Glomerular visceral epithelial cell (primary cell): ENCODE measurements at regions not wholly inside any gene's neighbourhood (a gene's known extent, or its start where the extent isn't known, plus 50 kb on each side); places are given as distances from the start of the nearest gene placed in this dataset.
A peak's percentile ranks its signal among the peaks of the same experiment; 100 is the strongest.
"Not testable (repeated sequence)": the region's sequence is repeated elsewhere in the genome, so short reads cannot be mapped to it uniquely, and the experiment has no call there.

Source experiments
- DNase-seq: peaks from one replicate; pipeline ENCODE4 v3.0.0-alpha.2; 2016; ENCODE audit errors: extremely low spot score

GRCh38 chr2:17133052-17133671 lies 385.1 kb downstream of the RAD51AP2 start:
- DNase-seq = no peak

GRCh38 chr2:17130627-17131026 lies 387.6 kb downstream of the RAD51AP2 start:
- DNase-seq = not testable (repeated sequence)

GRCh38 chr2:17125989-17126620 lies 392.1 kb downstream of the RAD51AP2 start:
- DNase-seq = no peak

GRCh38 chr2:17124575-17125318 lies 393.5 kb downstream of the RAD51AP2 start:
- DNase-seq = no peak

GRCh38 chr2:17122887-17123501 lies 395.2 kb downstream of the RAD51AP2 start:
- DNase-seq = no peak

- no peak for DNase-seq
These were observed 402.8 kb downstream of the RAD51AP2 start for GRCh38 chr2:17115466-17115865.

GRCh38 chr2:17115042-17115441 lies 403.2 kb downstream of the RAD51AP2 start:
- no peak for DNase-seq

- DNase-seq = peak; percentile 11
These were observed 410.4 kb downstream of the RAD51AP2 start for GRCh38 chr2:17107871-17108270.

- DNase-seq = peak; percentile 69
These were observed 411.1 kb downstream of the RAD51AP2 start for GRCh38 chr2:17107151-17107550.

GRCh38 chr2:17106418-17106817 lies 411.8 kb downstream of the RAD51AP2 start:
- no peak for DNase-seq

GRCh38 chr2:17104454-17104853 lies 413.8 kb downstream of the RAD51AP2 start:
- DNase-seq = peak; percentile 67

GRCh38 chr2:17101596-17101995 lies 416.6 kb downstream of the RAD51AP2 start:
- DNase-seq = no peak

GRCh38 chr2:17101091-17101490 lies 417.1 kb downstream of the RAD51AP2 start:
- no peak for DNase-seq

- no peak for DNase-seq
These were observed 422.9 kb downstream of the RAD51AP2 start for GRCh38 chr2:17095340-17095739.

- no peak for DNase-seq
These were observed 424.5 kb downstream of the RAD51AP2 start for GRCh38 chr2:17093712-17094111.

- DNase-seq = no peak
These were observed 421.4 kb upstream of the CYRIA start for GRCh38 chr2:17086990-17087389.

GRCh38 chr2:17085546-17086202 lies 420.0 kb upstream of the CYRIA start:
- no peak for DNase-seq

GRCh38 chr2:17084877-17085276 lies 419.2 kb upstream of the CYRIA start:
- DNase-seq = no peak

- peak; percentile 25 for DNase-seq
These were observed 418.3 kb upstream of the CYRIA start for GRCh38 chr2:17083902-17084301.

GRCh38 chr2:17079262-17079661 lies 413.6 kb upstream of the CYRIA start:
- DNase-seq = no peak

GRCh38 chr2:17076533-17076932 lies 410.9 kb upstream of the CYRIA start:
- no peak for DNase-seq

GRCh38 chr2:17070711-17071110 lies 405.1 kb upstream of the CYRIA start:
- no peak for DNase-seq
